ENCODE measurements at regions not wholly inside any gene's neighbourhood (a gene's known extent, or its start where the extent isn't known, plus 50 kb on each side); places are given as distances from the start of the nearest gene placed in this dataset.

DNA sequence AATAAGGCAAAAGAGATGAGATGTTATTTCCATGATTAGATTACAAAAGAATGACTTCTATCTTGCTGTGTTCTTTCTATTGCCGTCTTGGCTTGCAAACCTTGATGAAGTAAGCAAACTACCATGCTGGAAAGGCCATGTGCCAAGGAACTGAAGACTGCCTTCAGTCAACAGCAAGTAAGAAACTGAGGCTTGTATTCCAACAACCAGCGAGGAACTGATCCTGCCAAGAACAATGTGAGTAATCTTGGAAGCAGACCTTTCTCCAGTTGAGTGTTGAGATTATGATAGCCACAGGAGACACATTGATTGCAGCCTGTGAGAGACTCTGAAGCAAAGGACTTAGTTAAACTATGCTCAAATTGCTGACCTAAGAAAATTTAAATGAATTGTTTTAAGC is 164.6 kb upstream of the GRM3 start:
- ATAC-seq (ENCODE audit: insufficient read depth, low read depth): no peak
- Histone ChIP-seq H3K79me2 (ENCODE audit: insufficient read depth, low read length) (no peaks in the 10 kb centered on the region), H2AFZ (ENCODE audit: low read depth, low read length) (no peak overlapping the region), H3K4me1 (ENCODE audit: insufficient read depth, low read length) (no peaks in the 10 kb centered on the region), H3K9me3 (ENCODE audit: insufficient read depth, low read length, severe bottlenecking) (no peaks in the 10 kb centered on the region), H3K36me3 (ENCODE audit: insufficient read depth, low read length) (no peaks in the 10 kb centered on the region), H4K20me1 (ENCODE audit: insufficient read depth, low read length) (no peaks in the 10 kb centered on the region), H3K4me2 (ENCODE audit: insufficient read depth, low read length) (no peak overlapping the region), H3K27me3 (ENCODE audit: insufficient read depth, low read length, poor library complexity) (no peaks in the 10 kb centered on the region), H3K27ac (ENCODE audit: low read length) (no peak overlapping the region), H3K4me3 (ENCODE audit: low read depth in 1 of 2, low read length in 2 of 2) (no peak overlapping the region), H3K9ac (ENCODE audit: low read depth, low read length) (no peak overlapping the region)
- DNase-seq: no peak
- no peak for TF ChIP-seq CTCF (IDR thresholded peaks at IDR 0.05; ENCODE audit: borderline replicate concordance, extremely low read depth, low read length, poor library complexity, severe bottlenecking)
- no peak for TF ChIP-seq EZH2 (IDR thresholded peaks at IDR 0.05; ENCODE audit: borderline replicate concordance, low read depth, low read length, severe bottlenecking)

- no peak for TF ChIP-seq CTCF (IDR thresholded peaks at IDR 0.05; ENCODE audit: borderline replicate concordance, extremely low read depth, low read length, poor library complexity, severe bottlenecking)
- TF ChIP-seq EZH2 (IDR thresholded peaks at IDR 0.05; ENCODE audit: borderline replicate concordance, low read depth, low read length, severe bottlenecking): no peak
- ATAC-seq (ENCODE audit: insufficient read depth, low read depth): no peak
- no peaks in the 10 kb centered on the region for H3K79me2 ChIP-seq (ENCODE audit: insufficient read depth, low read length)
- H3K4me2 ChIP-seq (ENCODE audit: insufficient read depth, low read length): no peak overlapping the region
- H3K9ac ChIP-seq (ENCODE audit: low read depth, low read length): no peak overlapping the region
- no peaks in the 10 kb centered on the region for H4K20me1 ChIP-seq (ENCODE audit: insufficient read depth, low read length)
- no peak overlapping the region for H2AFZ ChIP-seq (ENCODE audit: low read depth, low read length)
- no peak overlapping the region for H3K27ac ChIP-seq (ENCODE audit: low read length)
- DNase-seq: no peak
- no peaks in the 10 kb centered on the region for H3K36me3 ChIP-seq (ENCODE audit: insufficient read depth, low read length)
- no peaks in the 10 kb centered on the region for H3K9me3 ChIP-seq (ENCODE audit: insufficient read depth, low read length, severe bottlenecking)
- H3K4me3 ChIP-seq (ENCODE audit: low read depth in 1 of 2, low read length in 2 of 2): no peak overlapping the region
- H3K4me1 ChIP-seq (ENCODE audit: insufficient read depth, low read length): no peaks in the 10 kb centered on the region
- H3K27me3 ChIP-seq (ENCODE audit: insufficient read depth, low read length, poor library complexity): no peaks in the 10 kb centered on the region
Measured at GRCh38 chr7:86477343-86477935, 166.3 kb upstream of the GRM3 start.

DNA sequence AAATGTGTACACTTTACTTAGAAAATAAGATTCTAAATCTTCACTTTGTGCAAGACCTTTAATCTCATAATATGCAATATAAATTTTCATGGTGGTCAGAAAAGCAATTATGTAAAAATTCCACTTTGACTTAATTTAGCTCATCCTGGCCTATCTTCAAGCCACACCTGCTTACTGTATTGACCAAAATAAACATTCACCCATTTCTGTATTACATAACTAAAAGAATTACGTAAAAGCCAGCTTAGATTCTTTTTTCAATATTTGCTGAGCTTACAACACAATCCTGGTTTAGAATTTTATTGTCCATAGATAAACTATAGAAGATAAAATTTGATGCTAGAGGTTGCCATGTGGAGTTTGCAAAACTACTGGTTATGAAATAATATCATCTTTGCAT is 172.9 kb upstream of the GRM3 start:
- DNase-seq (no peak), ATAC-seq (ENCODE audit: insufficient read depth, low read depth) (no peak)
- TF ChIP-seq CTCF (IDR thresholded peaks at IDR 0.05; ENCODE audit: borderline replicate concordance, extremely low read depth, low read length, poor library complexity, severe bottlenecking) (no peak), EZH2 (IDR thresholded peaks at IDR 0.05; ENCODE audit: borderline replicate concordance, low read depth, low read length, severe bottlenecking) (no peak)
- H4K20me1 ChIP-seq (ENCODE audit: insufficient read depth, low read length): no peaks in the 10 kb centered on the region
- H3K4me1 ChIP-seq (ENCODE audit: insufficient read depth, low read length): no peaks in the 10 kb centered on the region
- no peak overlapping the region for H3K9ac ChIP-seq (ENCODE audit: low read depth, low read length)
- H3K36me3 ChIP-seq (ENCODE audit: insufficient read depth, low read length): no peaks in the 10 kb centered on the region
- H3K27ac ChIP-seq (ENCODE audit: low read length): no peak overlapping the region
- H2AFZ ChIP-seq (ENCODE audit: low read depth, low read length): no peak overlapping the region
- H3K27me3 ChIP-seq (ENCODE audit: insufficient read depth, low read length, poor library complexity): no peaks in the 10 kb centered on the region
- no peak overlapping the region for H3K4me3 ChIP-seq (ENCODE audit: low read depth in 1 of 2, low read length in 2 of 2)
- H3K9me3 ChIP-seq (ENCODE audit: insufficient read depth, low read length, severe bottlenecking): no peaks in the 10 kb centered on the region
- no peak overlapping the region for H3K4me2 ChIP-seq (ENCODE audit: insufficient read depth, low read length)
- no peaks in the 10 kb centered on the region for H3K79me2 ChIP-seq (ENCODE audit: insufficient read depth, low read length)
